GM12892 (cell line): ENCODE measurements at regions not wholly inside any gene's neighbourhood (a gene's known extent, or its start where the extent isn't known, plus 50 kb on each side); places are given as distances from the start of the nearest gene placed in this dataset.

Experiments
- POLR2A ChIP-seq: IDR thresholded peaks from 2 replicates; pipeline ENCODE4 v1.6.1; 2011; ENCODE audit warnings: low read depth, low read length, control low read depth
- POLR2AphosphoS5 ChIP-seq: IDR thresholded peaks from 2 replicates; pipeline ENCODE4 v1.6.1; 2011; ENCODE audit warnings: low read depth, low read length, control low read depth

GRCh38 chr3:104764496-104764895, 602.2 kb upstream of the ALCAM start:
- TF ChIP-seq POLR2A = no peak
- TF ChIP-seq POLR2AphosphoS5 = no peak
